Neural crest cell (in vitro differentiated cells): ENCODE measurements at regions not wholly inside any gene's neighbourhood (a gene's known extent, or its start where the extent isn't known, plus 50 kb on each side); places are given as distances from the start of the nearest gene placed in this dataset.
A peak's percentile ranks its signal among the peaks of the same experiment; 100 is the strongest.

Experiments used
- DNase-seq: peaks from one replicate; pipeline ENCODE4 v3.0.0; 2021; ENCODE audit warnings: low read depth, mixed read lengths, low spot score
- H3K27ac Mint-ChIP-seq: one replicate; pipeline ENCODE4 v1.8.0; 2021; ENCODE audit warnings: mild to moderate bottlenecking, mixed read lengths; ENCODE audit not compliant: unreplicated experiment
- H3K27me3 Mint-ChIP-seq: 2 replicates; pipeline ENCODE4 v1.8.0; 2021; ENCODE audit warnings: low read depth, mild to moderate bottlenecking, mixed read lengths
- H3K36me3 Mint-ChIP-seq: 2 replicates; pipeline ENCODE4 v1.8.0; 2021; ENCODE audit warnings: low read depth, mild to moderate bottlenecking, mixed read lengths
- H3K4me1 Mint-ChIP-seq: 2 replicates; pipeline ENCODE4 v1.8.0; 2021; ENCODE audit warnings: mixed read lengths
- H3K4me3 Mint-ChIP-seq: one replicate; pipeline ENCODE4 v1.8.0; 2021; ENCODE audit warnings: mild to moderate bottlenecking, mixed read lengths
- H3K9me3 Mint-ChIP-seq: 2 replicates; pipeline ENCODE4 v1.8.0; 2021; ENCODE audit warnings: mixed read lengths
- TF ChIP-seq, protein P1 (sequence below): fragments of 200-600 bp; sonication (generic); conservative IDR thresholded peaks from 2 replicates; pipeline ENCODE4 v1.5.0; 2021; ENCODE audit warnings: antibody characterized with exemption, mild to moderate bottlenecking

GRCh38 chr10:3239066-3239919 is 66.7 kb upstream of the PITRM1 start:
- Mint-ChIP-seq H3K4me1 (peaks cover 23% of the 10 kb centered on the region), H3K27ac (peak overlapping the region; percentile 5), H3K9me3 (no peaks in the 10 kb centered on the region), H3K4me3 (no peak overlapping the region), H3K36me3 (no peaks in the 10 kb centered on the region), H3K27me3 (peaks cover 2% of the 10 kb centered on the region)
- TF ChIP-seq, protein P1, sequence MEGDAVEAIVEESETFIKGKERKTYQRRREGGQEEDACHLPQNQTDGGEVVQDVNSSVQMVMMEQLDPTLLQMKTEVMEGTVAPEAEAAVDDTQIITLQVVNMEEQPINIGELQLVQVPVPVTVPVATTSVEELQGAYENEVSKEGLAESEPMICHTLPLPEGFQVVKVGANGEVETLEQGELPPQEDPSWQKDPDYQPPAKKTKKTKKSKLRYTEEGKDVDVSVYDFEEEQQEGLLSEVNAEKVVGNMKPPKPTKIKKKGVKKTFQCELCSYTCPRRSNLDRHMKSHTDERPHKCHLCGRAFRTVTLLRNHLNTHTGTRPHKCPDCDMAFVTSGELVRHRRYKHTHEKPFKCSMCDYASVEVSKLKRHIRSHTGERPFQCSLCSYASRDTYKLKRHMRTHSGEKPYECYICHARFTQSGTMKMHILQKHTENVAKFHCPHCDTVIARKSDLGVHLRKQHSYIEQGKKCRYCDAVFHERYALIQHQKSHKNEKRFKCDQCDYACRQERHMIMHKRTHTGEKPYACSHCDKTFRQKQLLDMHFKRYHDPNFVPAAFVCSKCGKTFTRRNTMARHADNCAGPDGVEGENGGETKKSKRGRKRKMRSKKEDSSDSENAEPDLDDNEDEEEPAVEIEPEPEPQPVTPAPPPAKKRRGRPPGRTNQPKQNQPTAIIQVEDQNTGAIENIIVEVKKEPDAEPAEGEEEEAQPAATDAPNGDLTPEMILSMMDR: peak; percentile 93
- peak; percentile 76 for DNase-seq

GRCh38 chr10:3238115-3238871 is 65.7 kb upstream of the PITRM1 start:
- Mint-ChIP-seq H3K36me3 (no peaks in the 10 kb centered on the region), H3K4me3 (no peak overlapping the region), H3K27ac (no peak overlapping the region), H3K27me3 (peaks cover 2% of the 10 kb centered on the region), H3K9me3 (no peaks in the 10 kb centered on the region), H3K4me1 (peaks cover 23% of the 10 kb centered on the region)
- TF ChIP-seq, protein P1: no peak
- no peak for DNase-seq

DNA sequence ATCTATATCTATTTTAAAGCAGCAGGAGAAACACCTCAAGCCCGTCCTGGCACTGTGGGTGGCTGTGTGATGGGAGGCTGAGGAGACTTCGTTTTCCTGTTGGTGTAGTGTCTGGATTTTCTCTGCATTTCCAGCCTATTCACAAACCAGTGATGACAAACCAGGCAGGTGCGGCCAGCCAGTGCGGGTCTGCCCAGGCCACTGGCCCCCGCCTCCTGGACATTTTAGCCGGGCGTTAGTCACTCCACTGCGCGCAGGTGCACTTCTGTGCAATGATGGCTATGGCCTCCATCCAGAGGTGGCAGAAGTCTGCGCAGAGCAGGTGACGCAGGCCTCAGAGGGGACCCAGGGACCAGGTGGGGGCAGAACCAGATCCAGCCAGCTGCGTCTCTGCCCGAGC is 64.9 kb upstream of the PITRM1 start:
- H3K36me3 Mint-ChIP-seq: no peaks in the 10 kb centered on the region
- no peak overlapping the region for H3K27ac Mint-ChIP-seq
- TF ChIP-seq, protein P1: no peak
- peaks cover 20% of the 10 kb centered on the region for H3K4me1 Mint-ChIP-seq
- no peak for DNase-seq
- H3K9me3 Mint-ChIP-seq: peaks cover 2% of the 10 kb centered on the region
- H3K4me3 Mint-ChIP-seq: no peak overlapping the region
- peaks cover 2% of the 10 kb centered on the region for H3K27me3 Mint-ChIP-seq

GRCh38 chr10:3236644-3237404 is 64.2 kb upstream of the PITRM1 start:
- TF ChIP-seq, protein P1: no peak
- Mint-ChIP-seq H3K27me3 (peaks cover 2% of the 10 kb centered on the region), H3K9me3 (peaks cover 2% of the 10 kb centered on the region), H3K36me3 (no peaks in the 10 kb centered on the region), H3K27ac (peak overlapping the region; percentile 43), H3K4me1 (peaks cover 20% of the 10 kb centered on the region), H3K4me3 (no peak overlapping the region)
- no peak for DNase-seq

GRCh38 chr10:3235996-3236510 is 63.5 kb upstream of the PITRM1 start:
- Mint-ChIP-seq H3K27me3 (peaks cover 2% of the 10 kb centered on the region), H3K9me3 (peaks cover 2% of the 10 kb centered on the region), H3K4me3 (no peak overlapping the region), H3K27ac (no peak overlapping the region), H3K4me1 (peaks cover 20% of the 10 kb centered on the region), H3K36me3 (no peaks in the 10 kb centered on the region)
- TF ChIP-seq, protein P1: no peak
- no peak for DNase-seq
